ENCODE measurements at regions not wholly inside any gene's neighbourhood (a gene's known extent, or its start where the extent isn't known, plus 50 kb on each side); places are given as distances from the start of the nearest gene placed in this dataset.

DNA sequence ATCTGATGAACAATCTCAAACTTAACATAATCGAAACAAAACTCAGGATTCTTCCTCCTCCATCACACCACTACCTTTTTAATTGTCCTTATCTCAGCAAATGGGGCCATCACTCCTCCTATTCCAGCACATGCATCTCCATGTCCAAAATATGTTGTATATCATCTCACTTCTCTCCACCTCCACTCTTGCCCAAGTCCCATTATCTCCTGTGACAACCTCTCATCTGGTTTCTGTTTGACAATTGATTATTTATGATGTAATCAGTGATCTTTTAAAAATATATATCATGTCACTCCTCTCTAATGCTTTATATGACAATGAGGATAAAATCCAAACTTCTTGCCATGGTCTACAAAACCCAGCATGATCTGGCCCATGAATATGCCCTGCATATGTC lies 200.8 kb upstream of the HMGA2 start:
- no peak for DNase-seq (ENCODE audit: low read depth, low spot score)

DNA sequence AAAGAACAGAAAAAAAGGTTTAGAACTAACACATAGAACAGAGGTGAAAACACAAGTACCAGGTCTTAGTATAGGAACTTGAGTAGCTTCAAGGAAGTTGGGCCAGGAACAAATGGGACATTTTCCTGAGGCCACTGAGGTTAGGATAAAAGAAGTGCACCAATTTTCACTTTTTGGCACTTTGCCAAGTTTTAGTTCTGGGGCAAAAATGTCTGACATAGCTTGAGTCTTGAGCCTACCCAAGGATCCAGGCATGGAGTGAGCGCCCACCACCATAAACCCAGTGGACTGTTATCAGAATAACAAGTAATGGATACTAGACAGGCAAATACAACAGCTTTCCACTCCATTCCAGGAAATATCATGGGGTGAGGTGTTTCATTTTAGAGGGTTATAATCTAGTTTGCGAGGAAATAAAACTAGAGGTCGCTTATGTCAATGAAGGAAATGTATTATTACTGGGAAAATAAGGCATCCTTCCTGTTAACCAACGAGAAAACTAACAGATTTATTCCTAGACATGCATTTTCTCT lies 199.7 kb upstream of the HMGA2 start:
- DNase-seq (ENCODE audit: low read depth, low spot score): no peak

DNA sequence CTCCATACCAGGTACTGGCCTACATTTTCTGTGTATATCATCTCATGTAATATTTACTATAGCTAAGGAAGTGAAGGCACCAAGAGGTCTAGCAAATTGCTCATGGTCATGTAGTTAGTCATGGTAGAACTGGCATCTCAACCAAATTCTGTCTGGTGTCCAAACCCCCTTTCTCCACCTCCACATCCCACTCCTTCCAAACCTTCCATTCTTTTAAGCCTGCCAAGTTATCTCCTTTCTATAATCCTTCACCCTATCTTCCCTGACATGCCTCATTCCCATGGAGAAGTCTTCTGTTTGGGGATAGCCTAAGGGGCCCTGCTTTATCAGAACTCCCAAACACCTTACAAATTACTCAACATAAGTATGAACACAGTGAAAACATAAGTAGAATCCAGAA lies 196.2 kb upstream of the HMGA2 start:
- no peak for DNase-seq (ENCODE audit: low read depth, low spot score)

DNA sequence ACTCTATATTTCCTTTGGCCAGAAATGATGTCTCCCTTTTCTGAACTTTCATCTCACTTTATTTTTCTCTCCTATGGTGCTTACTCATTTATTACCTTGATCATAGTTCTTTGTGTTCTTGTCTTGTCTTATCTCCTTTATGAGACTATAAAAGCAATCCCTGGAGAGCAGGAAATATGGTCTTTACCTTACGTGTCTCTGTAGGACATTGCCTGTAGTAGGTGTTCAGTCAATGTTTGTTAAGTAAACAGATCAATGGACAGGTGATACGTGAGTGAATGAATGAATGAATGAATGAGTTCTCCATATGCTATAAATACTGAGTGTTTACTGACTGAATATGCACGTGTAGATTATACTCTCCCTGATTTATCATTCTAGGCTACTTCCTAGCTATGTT lies 193.7 kb upstream of the HMGA2 start:
- no peak for DNase-seq (ENCODE audit: low read depth, low spot score)

DNA sequence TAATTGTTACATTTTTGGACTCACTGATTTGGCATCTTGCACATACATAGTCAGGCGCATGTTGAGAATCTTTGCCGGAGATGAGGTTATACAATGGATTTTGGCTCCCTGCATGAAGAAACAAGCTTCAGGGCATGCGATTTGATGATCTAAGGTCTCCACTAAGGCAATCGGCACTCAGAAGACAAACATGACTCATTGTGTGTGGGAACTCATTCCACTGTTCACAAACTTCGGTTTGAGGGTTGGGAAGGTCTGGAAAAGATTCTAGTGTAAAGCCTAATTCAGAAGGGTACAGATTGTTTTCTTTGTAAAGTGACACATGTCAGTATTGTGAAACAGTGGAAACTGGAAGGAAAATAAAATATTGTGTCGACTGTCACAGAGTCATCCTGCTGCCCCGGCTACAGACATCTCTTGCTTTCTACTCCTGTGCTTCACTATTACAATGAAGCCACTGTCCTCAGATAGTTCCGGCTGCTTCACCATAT lies 192.6 kb upstream of the HMGA2 start:
- DNase-seq (ENCODE audit: low read depth, low spot score): peak; percentile 91

DNA sequence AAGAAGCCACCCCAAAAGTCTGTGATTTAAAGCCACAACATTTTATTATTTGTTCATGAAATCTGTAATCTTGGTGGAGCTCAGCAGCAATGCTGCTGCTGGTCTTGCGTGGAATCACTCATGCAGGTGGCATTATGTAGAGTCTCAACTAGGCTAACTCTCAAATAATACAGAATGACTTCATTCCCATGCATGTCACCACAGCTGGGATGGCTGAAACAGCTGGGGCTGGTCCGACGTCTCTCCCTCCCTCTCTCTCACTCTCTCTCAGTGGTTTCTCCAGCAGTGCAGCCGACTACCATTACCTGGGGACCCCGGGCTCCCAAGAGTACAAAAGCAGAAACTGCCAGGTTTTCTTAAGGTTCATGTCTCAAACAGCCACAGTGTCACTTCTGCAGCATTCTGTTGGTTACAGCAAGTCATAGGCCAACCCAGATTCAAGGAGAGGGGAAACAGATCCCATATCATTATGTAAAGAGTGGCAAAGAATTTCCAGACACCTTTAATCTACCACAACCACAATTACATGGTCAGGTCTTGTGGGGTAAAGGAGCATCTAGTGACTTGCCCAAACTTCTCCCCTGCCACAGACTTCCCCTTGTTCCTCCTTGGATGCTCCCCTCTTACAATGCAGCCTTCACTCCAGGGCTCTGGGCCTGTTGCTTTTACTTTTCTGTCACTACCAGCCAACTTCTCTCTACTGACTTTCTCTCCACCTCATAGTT lies 192.0 kb upstream of the HMGA2 start:
- DNase-seq (ENCODE audit: low read depth, low spot score): no peak

DNA sequence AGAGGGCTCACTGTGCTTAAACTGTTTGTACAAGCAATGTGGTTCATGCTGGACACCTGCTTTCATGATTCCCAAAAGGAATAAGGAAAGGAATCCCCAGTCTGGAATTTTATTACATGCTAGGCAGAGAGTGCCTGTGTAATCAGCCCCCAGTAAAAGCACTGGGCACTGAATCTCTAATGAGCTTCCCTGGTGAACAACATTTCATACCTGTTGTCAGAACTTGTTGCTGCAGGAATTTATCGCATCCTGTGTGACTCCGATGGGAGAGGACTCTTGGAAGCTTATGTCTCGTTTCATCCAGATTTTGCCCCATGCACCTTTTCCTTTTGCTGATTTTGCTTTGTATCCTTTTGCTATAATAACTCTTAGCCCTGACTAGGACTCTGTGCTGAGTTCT lies 190.2 kb upstream of the HMGA2 start:
- no peak for DNase-seq (ENCODE audit: low read depth, low spot score)

DNA sequence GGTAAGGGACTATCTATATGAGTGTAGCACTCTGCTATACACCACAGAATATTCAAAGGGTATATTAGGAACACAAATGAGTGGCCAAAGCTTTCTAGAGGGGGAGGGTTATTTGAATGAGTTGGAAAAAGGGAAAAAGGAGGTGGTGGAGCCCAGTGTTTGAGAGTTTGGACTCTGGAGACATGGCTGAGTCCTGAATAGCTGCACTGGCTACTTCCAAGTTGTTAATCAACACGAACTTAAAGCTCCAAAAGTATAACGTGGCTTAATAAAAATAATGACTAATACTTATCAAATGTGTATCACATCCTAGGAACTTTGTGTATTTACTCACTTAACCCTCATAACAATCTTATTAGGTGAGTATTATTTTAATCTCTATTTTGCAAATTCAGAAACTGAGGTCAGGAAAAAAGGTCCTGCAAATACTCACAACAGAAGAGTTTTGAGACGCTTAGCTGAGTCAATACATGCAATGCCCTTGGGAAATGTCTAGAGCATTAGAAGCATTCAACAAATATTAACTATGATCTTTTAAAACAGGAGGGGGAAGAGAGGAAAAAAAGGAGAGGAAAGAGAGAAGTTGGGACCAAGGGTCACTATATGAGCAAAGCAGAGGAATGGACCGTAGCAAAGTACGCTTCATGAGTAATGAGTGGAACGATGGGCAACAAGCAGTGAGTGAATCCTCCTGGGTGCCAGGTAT lies 189.5 kb upstream of the HMGA2 start:
- DNase-seq (ENCODE audit: low read depth, low spot score): peak; percentile 54

DNA sequence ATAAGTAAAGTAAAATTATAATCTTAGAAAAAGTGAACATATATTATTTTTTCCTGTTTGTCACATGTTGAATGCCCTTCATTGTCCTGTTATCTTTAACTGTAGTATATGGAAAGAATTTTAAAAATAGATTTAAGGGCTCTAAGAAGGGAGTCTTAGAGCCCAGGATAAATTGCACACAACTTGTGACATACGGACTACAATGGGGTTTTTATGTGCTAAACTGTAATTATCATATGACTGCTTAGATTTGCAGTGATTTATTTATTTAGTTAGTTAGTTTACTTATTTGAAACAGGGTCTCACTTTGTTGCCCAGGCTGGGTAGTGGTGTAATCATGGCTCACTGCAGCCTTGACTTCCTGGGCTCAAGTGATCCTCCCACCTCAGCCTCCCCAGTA lies 187.8 kb upstream of the HMGA2 start:
- no peak for DNase-seq (ENCODE audit: low read depth, low spot score)

DNA sequence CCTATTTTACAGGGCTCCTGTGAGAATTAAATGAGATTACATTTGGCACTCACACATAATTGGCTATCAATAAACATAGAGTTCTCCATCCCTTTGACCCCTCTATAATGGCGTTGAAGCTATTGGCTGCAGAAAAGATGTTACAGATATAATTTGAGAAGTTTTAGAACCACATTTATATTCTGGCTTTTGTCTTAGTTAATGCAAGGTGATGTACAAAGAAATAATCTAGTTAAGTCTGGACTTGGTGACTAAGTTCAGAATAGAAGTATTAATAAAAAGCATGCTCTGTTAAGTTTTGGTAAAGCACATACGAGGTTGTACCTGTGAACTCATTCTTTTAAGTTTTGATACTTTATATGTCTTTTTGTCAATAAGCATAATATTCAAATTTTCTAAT lies 187.1 kb upstream of the HMGA2 start:
- no peak for DNase-seq (ENCODE audit: low read depth, low spot score)

DNA sequence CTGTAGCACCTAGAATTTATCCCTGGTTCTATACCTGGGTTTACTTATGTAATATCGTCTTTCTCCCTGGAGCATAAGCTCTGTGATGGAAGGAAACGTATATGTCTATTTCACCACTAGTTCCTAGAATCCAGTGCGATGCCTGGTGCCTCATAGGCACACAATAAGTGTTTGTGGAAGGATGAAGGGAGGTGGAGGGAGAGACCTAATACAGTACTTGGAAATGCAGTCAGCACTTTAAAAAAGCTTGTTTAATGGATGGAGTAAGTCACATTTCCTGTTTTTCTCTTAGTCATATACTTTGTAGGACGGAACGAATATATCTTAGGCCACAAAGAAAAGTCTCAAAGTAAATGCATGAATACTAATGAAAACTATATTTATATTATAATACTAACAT lies 186.5 kb upstream of the HMGA2 start:
- peak; percentile 55 for DNase-seq (ENCODE audit: low read depth, low spot score)

DNA sequence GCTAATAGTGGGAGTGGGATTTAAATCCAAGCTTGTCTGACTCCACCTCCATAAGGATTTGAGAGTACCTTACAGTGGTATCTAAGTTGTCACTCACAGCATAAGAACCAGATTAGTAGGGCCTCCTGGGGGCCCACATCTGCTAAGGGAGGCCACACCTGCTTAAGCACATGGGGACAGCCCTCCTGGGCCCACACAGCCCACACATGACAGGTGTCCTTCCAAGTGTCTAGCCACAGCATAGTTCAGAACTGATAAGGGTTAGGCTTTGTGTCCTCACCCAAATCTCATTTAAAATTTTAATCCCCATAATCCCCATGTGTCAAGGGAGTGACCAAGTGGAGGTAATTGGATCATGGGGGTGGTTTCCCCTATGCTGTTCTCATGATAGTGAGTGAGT lies 186.0 kb upstream of the HMGA2 start:
- DNase-seq (ENCODE audit: low read depth, low spot score): no peak

DNA sequence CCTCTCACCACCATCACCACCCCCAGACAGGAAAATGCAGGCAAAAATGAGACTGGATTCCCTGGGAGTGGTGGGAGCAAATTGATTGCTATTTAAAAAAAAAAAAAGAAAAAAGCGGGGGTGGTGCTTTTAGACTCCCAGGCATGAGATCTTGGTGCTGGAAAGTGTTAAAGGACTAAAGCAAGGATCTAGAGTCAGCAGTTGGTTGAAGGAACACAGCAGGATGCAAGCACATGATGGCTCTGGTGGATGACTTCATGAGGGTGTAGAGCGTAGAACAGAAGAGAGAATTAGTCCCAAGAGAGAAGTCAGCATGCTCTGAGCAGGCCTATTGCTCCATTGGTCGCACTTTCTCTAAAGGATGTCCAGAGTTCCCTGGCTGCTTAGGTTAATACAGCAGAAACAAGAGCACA lies 183.8 kb upstream of the HMGA2 start:
- DNase-seq (ENCODE audit: low read depth, low spot score): no peak

DNA sequence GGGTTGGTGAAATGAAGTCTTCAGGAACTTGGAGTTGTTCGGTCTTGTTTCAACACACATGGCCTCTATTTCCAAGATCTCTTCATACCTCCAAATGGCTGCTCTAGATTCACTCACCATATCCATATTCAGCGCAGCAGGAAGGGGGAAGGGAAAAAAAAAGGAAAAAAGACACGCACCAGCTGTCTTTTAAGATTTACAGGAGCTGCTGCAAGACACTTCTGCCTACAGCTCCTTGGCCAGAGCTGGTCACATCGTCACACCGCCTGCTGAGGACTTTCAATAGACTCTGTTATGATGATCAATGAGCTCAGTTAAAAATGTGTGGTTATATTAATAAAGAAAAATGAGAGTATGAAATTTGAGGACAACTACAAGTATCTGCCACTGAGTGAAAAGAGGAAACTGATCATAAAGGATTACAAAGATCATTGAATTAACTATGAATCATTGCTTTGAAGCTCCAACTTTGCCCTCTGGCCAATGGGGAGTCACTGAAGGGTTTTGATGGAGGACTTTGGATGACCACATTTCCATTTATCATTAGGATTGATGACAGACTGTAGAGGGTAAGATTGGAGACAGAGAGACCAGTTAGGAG lies 182.1 kb upstream of the HMGA2 start:
- no peak for DNase-seq (ENCODE audit: low read depth, low spot score)

DNA sequence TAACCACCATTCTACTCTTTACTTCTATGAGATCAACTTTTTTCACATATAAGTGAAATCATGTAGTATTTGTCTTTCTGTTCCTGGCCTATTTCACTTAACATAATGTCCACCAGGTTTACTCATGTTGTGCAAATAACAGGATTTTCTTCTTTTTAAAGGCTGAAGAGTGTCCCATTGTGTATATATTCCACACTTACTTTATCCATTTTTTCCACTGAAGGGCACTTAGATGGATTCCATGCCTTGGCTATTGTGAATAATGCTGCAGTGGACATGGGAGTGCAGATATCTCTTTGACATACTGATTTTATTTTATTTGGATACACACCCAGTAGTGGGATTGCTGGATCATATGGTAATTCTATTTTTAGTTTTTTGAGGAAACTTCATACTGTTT lies 181.1 kb upstream of the HMGA2 start:
- no peak for DNase-seq (ENCODE audit: low read depth, low spot score)

DNA sequence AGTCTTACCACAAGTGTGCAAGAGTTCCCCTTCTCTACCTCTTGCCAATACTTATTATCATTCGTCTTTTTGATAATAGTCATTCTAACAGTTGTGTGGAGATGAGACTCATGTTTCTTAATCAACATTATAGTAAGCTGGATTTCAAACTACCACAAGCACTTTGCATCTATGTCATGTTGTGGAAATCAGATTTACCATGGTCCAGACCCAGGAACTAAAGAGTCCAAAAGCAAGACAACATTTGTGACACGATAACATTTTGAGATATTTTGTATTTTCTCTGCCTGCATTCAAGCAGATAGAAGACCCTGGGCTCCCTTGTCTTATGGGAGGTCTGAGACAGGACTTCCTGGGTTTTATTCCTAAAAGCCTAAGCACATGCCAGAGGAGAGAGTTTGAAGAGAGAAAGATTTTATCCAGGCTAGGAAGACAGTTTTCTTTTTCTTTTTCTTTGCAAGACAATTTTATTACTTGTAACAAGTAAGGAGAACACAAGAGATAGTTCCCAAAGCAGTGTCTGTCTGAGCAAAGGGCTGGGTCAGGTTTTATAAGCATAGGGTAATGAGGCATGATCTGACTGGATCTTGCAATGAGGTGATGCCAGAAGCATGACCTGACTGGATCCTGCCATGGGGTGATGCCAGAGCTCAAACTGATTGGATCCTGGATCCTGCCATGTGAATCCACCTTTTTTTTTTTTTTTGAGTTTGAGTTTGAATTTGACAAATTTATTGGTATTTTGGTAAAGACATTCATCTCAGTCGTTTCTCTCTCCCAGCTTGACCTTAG lies 180.5 kb upstream of the HMGA2 start:
- DNase-seq (ENCODE audit: low read depth, low spot score): no peak

DNA sequence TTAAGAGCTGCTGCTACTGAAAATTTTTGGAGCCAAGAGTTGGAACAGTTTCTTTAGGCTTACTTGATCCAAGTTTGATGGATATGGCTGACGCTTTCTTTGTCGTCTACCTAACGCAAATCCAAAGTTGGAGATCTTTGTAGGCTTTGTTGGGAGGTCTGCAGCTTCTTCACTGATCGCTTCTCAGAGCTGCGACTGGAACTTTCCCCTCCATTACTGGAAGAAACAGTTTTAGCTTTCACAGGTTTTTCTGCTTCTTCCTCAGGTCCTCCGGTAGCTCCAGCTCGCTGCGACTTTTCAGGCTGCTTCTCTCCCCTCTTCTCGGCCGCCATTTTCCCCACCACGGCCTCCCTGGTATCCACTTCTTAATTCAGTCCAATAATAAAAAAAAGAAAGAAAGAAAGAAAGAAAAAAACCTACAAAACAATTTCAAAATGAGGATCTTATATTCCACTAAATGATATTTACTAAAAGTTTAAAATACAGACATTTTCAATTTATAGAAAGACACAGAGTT lies 178.1 kb upstream of the HMGA2 start:
- no peak for DNase-seq (ENCODE audit: low read depth, low spot score)

DNA sequence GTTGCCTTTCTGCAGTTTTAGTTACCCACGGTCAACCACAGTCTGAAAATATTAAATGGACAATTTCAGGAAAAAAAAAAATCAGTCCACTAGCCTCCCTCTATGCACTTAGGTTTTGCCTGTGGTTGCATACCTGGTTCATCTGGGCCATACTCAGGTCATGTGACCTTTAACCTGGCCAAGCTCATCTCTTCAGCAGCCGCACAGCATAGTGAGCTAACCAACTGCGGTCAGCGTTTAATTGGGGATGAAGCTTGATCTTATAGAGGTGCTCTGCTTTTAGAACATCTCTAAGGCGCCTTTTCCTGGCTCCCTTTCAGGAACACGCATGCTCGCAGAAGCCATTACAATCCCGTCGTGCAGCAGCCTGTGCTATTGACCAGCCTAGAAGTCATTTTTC lies 177.2 kb upstream of the HMGA2 start:
- no peak for DNase-seq (ENCODE audit: low read depth, low spot score)

DNA sequence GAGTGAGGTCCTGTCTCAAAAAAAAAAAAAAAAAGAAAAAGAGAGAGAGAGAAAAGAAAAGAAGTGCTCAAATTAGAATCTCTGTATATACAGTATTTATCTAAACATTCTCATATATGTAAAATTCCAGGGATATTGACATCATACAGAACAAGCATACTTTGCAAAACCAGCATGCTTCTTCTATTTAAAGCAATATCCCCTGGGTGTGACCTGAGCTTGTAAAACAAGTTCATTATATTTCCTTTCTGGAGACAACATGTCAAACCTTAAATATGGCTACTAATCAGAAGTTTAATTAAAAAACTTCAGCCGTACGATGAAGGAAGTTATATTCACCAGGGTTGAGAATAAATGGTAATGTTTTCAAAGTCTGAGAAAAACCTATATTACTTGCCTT lies 175.8 kb upstream of the HMGA2 start:
- DNase-seq (ENCODE audit: low read depth, low spot score): no peak

DNA sequence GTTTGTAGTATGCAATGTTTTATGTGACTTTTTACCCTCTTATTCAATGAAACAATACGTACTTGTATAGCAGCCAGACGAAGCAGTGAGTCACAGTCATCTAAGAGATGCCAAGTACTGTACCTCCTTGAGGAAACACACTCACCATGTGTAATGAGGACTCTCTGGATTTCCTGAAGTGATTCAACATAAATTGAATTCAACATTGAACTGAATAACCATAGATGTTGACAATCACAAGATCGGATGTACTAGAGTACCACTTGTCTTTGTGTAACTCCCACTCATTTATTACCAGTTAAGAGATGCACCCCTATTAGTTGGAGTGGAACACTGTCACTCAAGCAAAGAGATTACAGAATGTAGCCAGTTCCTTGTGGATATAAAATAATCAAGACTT lies 175.2 kb upstream of the HMGA2 start:
- peak; percentile 99 for DNase-seq (ENCODE audit: low read depth, low spot score)

DNA sequence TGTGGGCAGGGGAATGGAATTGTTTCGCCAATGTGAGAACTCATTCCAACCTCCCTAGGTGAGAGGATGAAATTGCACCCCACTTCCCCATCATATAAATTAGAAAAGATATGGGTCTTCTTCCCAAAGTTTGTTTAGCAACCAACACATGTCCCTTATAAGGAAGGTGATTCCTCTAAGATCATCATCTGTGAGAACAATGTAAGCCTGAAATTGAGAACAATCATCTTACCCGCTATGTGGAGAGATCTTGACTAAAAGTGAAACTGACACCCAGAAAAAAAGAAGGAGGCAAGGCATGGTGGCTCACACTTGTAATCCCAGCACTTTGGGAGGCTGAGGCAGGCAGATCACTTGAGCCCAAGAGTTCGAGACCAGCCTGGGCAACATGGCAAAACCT lies 173.2 kb upstream of the HMGA2 start:
- DNase-seq (ENCODE audit: low read depth, low spot score): no peak

DNA sequence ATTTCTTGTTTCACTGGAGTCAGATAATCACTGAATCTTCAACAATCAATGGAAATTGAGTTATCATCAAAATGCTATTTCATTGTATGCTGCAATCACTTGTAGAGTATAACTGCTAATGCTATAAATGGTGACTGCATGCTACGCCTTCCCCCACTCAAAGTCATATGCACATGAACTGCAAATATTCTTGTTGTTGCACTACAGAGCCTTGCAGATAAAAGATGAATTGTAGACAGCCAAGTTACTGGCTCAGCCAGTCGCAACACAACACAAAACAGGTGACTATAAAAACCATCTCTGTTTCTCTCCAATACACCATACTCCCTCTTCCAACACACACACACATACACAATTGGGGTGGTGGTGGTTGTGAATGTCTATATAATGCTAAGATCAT lies 171.0 kb upstream of the HMGA2 start:
- no peak for DNase-seq (ENCODE audit: low read depth, low spot score)

Data from pulmonary artery endothelial cell (primary cell).